Hepatocyte (in vitro differentiated cells): ENCODE measurements at regions not wholly inside any gene's neighbourhood (a gene's known extent, or its start where the extent isn't known, plus 50 kb on each side); places are given as distances from the start of the nearest gene placed in this dataset.

Experiments
- DNase-seq: peaks from one replicate; pipeline ENCODE4 v3.0.0-alpha.2; 2016; ENCODE audit warnings: low spot score
- H2AFZ ChIP-seq: fragments of 200-600 bp; sonication (generic); 2 replicates; pipeline ENCODE4 v1.6.0; 2016; ENCODE audit warnings: antibody characterized with exemption, mild to moderate bottlenecking
- H3K27ac ChIP-seq: fragments of 200-600 bp; sonication (generic); 2 replicates; pipeline ENCODE4 v1.5.1; 2016; ENCODE audit warnings: mild to moderate bottlenecking
- H3K27me3 ChIP-seq: fragments of 200-600 bp; sonication (generic); 2 replicates; pipeline ENCODE4 v1.6.1; 2016
- H3K36me3 ChIP-seq: fragments of 200-600 bp; sonication (generic); replicated peaks from 2 replicates; pipeline ENCODE4 v1.5.1; 2016; ENCODE audit warnings: low read depth; ENCODE audit not compliant: insufficient read depth
- H3K4me1 ChIP-seq: fragments of 200-600 bp; sonication (generic); 2 replicates; pipeline ENCODE4 v1.5.1; 2016; ENCODE audit warnings: mild to moderate bottlenecking, moderate library complexity; ENCODE audit not compliant: insufficient read depth
- H3K4me2 ChIP-seq: fragments of 200-600 bp; sonication (generic); 2 replicates; pipeline ENCODE4 v1.6.0; 2016
- H3K4me3 ChIP-seq: fragments of 200-600 bp; sonication (generic); 2 replicates; pipeline ENCODE4 v1.5.1; 2016; ENCODE audit warnings: mild to moderate bottlenecking
- H3K79me2 ChIP-seq: fragments of 200-600 bp; sonication (generic); 2 replicates; pipeline ENCODE4 v1.6.0; 2017; ENCODE audit warnings: mild to moderate bottlenecking
- H3K9me2 ChIP-seq: fragments of 200-600 bp; sonication (generic); replicated peaks from 2 replicates; pipeline ENCODE4 v1.6.0; 2017; ENCODE audit warnings: mild to moderate bottlenecking; ENCODE audit not compliant: insufficient read depth
- H3K9me3 ChIP-seq: fragments of 200-600 bp; sonication (generic); 2 replicates; pipeline ENCODE4 v1.5.1; 2016; ENCODE audit warnings: low read depth, mild to moderate bottlenecking
- H4K20me1 ChIP-seq: fragments of 200-600 bp; sonication (generic); 2 replicates; pipeline ENCODE4 v1.6.0; 2016; ENCODE audit warnings: mild to moderate bottlenecking; ENCODE audit not compliant: insufficient read depth, poor library complexity, severe bottlenecking
- EZH2 ChIP-seq: fragments of 200-600 bp; sonication (generic); IDR thresholded peaks from 2 replicates; pipeline ENCODE4 v1.6.1; 2016; ENCODE audit warnings: antibody characterized with exemption, mild to moderate bottlenecking, borderline replicate concordance
- EZH2phosphoT487 ChIP-seq: fragments of 200-600 bp; sonication (generic); IDR thresholded peaks from one replicate; pipeline ENCODE4 v1.6.1; 2018; ENCODE audit warnings: antibody characterized with exemption, mild to moderate bottlenecking, low read depth, moderate library complexity; ENCODE audit not compliant: unreplicated experiment, severe bottlenecking
- WGBS: methylation state at CpG from one replicate; pipeline ENCODE4 v1.1.6; 2016; ENCODE audit warnings: low lambda C conversion rate; ENCODE audit errors: missing lambda C conversion rate; 5-methylcytosine and 5-hydroxymethylcytosine counted together
- TF ChIP-seq, protein P1 (sequence below): fragments of 200-600 bp; sonication (generic); IDR thresholded peaks from 2 replicates; pipeline ENCODE4 v1.5.1; 2016; ENCODE audit warnings: antibody characterized with exemption, mild to moderate bottlenecking; ENCODE audit not compliant: poor library complexity

DNA sequence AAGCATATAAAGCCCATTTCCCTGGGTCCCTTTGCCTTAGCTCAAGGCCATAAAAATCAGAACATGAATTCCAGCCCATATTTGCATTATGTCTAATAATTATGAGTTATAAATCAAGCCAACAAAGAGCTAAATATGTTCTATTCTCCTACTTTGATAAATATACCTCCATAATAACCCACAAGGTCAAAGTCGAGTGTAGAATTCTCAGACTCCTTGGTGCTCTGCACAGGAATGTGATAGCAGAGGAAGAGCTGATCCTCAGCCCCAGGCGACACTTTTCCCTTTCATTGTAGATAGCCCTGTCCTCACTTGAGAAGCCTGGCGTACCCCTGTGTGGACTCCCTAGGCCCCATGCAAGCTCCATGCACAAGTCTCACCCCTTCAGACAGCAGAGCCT lies 85.6 kb downstream of the CASP3 start:
- no peaks in the 10 kb centered on the region for H3K4me1 ChIP-seq
- no peaks in the 10 kb centered on the region for H4K20me1 ChIP-seq
- H3K27me3 ChIP-seq, result no peaks in the 10 kb centered on the region
- no peak overlapping the region for H3K27ac ChIP-seq
- H3K9me3 ChIP-seq, result no peaks in the 10 kb centered on the region
- H3K79me2 ChIP-seq, result no peaks in the 10 kb centered on the region
- no peak for TF ChIP-seq EZH2
- TF ChIP-seq EZH2phosphoT487, result no peak
- TF ChIP-seq, protein P1, sequence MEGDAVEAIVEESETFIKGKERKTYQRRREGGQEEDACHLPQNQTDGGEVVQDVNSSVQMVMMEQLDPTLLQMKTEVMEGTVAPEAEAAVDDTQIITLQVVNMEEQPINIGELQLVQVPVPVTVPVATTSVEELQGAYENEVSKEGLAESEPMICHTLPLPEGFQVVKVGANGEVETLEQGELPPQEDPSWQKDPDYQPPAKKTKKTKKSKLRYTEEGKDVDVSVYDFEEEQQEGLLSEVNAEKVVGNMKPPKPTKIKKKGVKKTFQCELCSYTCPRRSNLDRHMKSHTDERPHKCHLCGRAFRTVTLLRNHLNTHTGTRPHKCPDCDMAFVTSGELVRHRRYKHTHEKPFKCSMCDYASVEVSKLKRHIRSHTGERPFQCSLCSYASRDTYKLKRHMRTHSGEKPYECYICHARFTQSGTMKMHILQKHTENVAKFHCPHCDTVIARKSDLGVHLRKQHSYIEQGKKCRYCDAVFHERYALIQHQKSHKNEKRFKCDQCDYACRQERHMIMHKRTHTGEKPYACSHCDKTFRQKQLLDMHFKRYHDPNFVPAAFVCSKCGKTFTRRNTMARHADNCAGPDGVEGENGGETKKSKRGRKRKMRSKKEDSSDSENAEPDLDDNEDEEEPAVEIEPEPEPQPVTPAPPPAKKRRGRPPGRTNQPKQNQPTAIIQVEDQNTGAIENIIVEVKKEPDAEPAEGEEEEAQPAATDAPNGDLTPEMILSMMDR, result no peak
- 91% methylated on average over 3 of the region's 3 CpGs for WGBS
- no peaks in the 10 kb centered on the region for H3K9me2 ChIP-seq
- no peak overlapping the region for H2AFZ ChIP-seq
- no peaks in the 10 kb centered on the region for H3K36me3 ChIP-seq
- DNase-seq, result no peak
- no peak overlapping the region for H3K4me3 ChIP-seq
- no peak overlapping the region for H3K4me2 ChIP-seq

DNA sequence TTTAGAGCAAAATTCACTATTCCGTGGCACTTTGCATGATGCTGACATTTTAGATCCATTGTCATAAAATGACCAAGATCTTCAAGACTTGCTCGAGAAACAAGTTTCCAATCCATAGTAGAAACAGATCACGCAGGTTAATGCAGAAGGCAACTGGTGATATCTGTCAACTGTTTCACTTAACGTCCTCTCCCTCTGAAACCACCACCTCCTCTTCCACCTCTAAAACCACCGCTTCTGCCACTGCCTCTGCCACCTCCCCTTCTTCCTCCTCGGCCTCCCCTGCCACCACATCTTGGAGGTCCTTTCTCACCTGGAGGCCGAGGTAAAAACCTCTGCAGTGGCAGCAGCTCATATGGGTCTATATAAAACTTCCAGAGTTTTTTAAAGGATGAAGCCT lies 84.6 kb upstream of the IRF2 start:
- H3K36me3 ChIP-seq, result no peaks in the 10 kb centered on the region
- no peak for DNase-seq
- H3K4me1 ChIP-seq, result no peaks in the 10 kb centered on the region
- no peak overlapping the region for H3K27ac ChIP-seq
- no peak overlapping the region for H3K4me2 ChIP-seq
- no peaks in the 10 kb centered on the region for H3K79me2 ChIP-seq
- H2AFZ ChIP-seq, result no peak overlapping the region
- no peak overlapping the region for H3K4me3 ChIP-seq
- H3K9me3 ChIP-seq, result no peaks in the 10 kb centered on the region
- WGBS, result 77% methylated on average over 7 of the region's 7 CpGs
- TF ChIP-seq EZH2, result no peak
- no peak for TF ChIP-seq EZH2phosphoT487
- TF ChIP-seq, protein P1, result no peak
- no peaks in the 10 kb centered on the region for H3K27me3 ChIP-seq
- H3K9me2 ChIP-seq, result no peaks in the 10 kb centered on the region
- no peaks in the 10 kb centered on the region for H4K20me1 ChIP-seq

DNA sequence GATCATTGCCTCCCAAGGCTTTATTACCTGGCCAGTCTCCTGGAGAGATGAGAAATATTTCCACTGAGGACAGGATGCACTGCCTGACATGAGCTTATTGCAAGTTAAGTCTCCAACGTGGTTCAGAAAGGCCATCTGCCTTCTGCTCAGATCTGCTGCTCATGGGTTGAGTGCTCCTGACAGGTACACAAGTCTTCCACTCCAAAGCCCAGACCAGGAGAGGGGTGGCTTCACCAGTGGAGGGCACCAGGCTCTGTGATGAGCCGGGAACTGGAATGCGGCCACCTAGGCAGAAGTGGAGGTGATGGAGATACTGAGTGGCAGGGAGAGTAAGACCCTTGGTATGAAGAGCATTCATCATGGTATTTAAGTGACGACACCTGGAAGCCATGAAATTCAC lies 79.5 kb upstream of the IRF2 start:
- Histone ChIP-seq H3K36me3 (no peaks in the 10 kb centered on the region), H3K27me3 (no peaks in the 10 kb centered on the region), H4K20me1 (no peaks in the 10 kb centered on the region), H3K9me2 (no peaks in the 10 kb centered on the region), H3K9me3 (no peaks in the 10 kb centered on the region), H3K4me3 (no peak overlapping the region), H2AFZ (no peak overlapping the region), H3K4me2 (no peak overlapping the region), H3K79me2 (no peaks in the 10 kb centered on the region), H3K27ac (no peak overlapping the region), H3K4me1 (no peaks in the 10 kb centered on the region)
- TF ChIP-seq, protein P1, result no peak
- no peak for TF ChIP-seq EZH2
- TF ChIP-seq EZH2phosphoT487, result no peak
- no peak for DNase-seq
- 86% methylated on average over 4 of the region's 4 CpGs for WGBS

DNA sequence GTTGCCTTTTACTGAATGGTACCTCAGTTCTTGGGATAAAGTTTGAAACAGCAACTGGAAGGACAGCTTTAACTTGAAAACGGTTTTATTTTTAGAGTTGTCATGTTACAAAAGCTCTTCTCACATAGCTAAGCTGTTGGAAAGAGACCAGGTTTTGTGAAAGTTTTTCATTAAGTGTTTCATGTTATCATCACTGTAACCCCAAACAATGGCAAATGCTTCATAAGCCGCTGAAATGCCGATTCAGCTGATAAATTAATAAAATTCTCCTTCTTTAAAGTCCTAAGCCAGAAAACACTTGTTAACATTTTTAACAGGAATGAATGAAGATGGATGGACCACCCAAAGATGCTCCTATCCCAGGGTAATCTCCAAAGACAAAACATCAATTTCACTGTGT lies 76.1 kb upstream of the IRF2 start:
- Histone ChIP-seq H3K79me2 (no peaks in the 10 kb centered on the region), H2AFZ (no peak overlapping the region), H3K27ac (no peak overlapping the region), H3K9me2 (no peaks in the 10 kb centered on the region), H3K27me3 (no peaks in the 10 kb centered on the region), H3K36me3 (no peaks in the 10 kb centered on the region), H4K20me1 (no peaks in the 10 kb centered on the region), H3K9me3 (no peaks in the 10 kb centered on the region), H3K4me3 (no peak overlapping the region), H3K4me2 (no peak overlapping the region), H3K4me1 (no peaks in the 10 kb centered on the region)
- 77% methylated on average over 3 of the region's 3 CpGs for WGBS
- no peak for DNase-seq
- TF ChIP-seq, protein P1, result no peak
- TF ChIP-seq EZH2phosphoT487 (no peak), EZH2 (no peak)
